Smooth muscle cell (in vitro differentiated cells): ENCODE measurements at regions not wholly inside any gene's neighbourhood (a gene's known extent, or its start where the extent isn't known, plus 50 kb on each side); places are given as distances from the start of the nearest gene placed in this dataset.

Experiments used
- DNase-seq: peaks from one replicate; lab custom pipeline; 2025; ENCODE audit not compliant: unreplicated experiment; lab: John Stamatoyannopoulos, UW
- H2AFZ ChIP-seq: fragments of 200-600 bp; sonication (generic); 2 replicates; pipeline ENCODE4 v1.6.0; 2016; ENCODE audit warnings: antibody characterized with exemption, low read depth, mild to moderate bottlenecking
- H3F3A ChIP-seq: fragments of 200-600 bp; sonication (generic); 2 replicates; pipeline ENCODE4 v1.6.0; 2017; ENCODE audit warnings: antibody characterized with exemption, low read depth
- H3K27ac ChIP-seq: fragments of 200-600 bp; sonication (generic); 2 replicates; pipeline ENCODE4 v1.5.1; 2016; ENCODE audit warnings: low read depth, mild to moderate bottlenecking
- H3K27me3 ChIP-seq: fragments of 200-600 bp; sonication (generic); 2 replicates; pipeline ENCODE4 v1.6.1; 2016; ENCODE audit warnings: low read depth, mild to moderate bottlenecking
- H3K36me3 ChIP-seq: fragments of 200-600 bp; sonication (generic); 2 replicates; pipeline ENCODE4 v1.5.1; 2016; ENCODE audit warnings: low read depth
- H3K4me1 ChIP-seq: fragments of 200-600 bp; sonication (generic); 2 replicates; pipeline ENCODE4 v1.5.1; 2016; ENCODE audit warnings: low read depth
- H3K4me2 ChIP-seq: fragments of 200-600 bp; sonication (generic); 2 replicates; pipeline ENCODE4 v1.6.0; 2016; ENCODE audit warnings: mild to moderate bottlenecking
- H3K4me3 ChIP-seq: fragments of 200-600 bp; sonication (generic); 2 replicates; pipeline ENCODE4 v1.5.1; 2016; ENCODE audit warnings: mild to moderate bottlenecking
- H3K79me2 ChIP-seq: fragments of 200-600 bp; sonication (generic); 2 replicates; pipeline ENCODE4 v1.6.0; 2016; ENCODE audit warnings: low read depth, mild to moderate bottlenecking
- H3K9ac ChIP-seq: fragments of 200-600 bp; sonication (generic); 2 replicates; pipeline ENCODE4 v1.6.0; 2016; ENCODE audit warnings: low read depth
- H3K9me3 ChIP-seq: fragments of 200-600 bp; sonication (generic); replicated peaks from 2 replicates; pipeline ENCODE4 v1.5.1; 2016; ENCODE audit warnings: low read depth
- H4K20me1 ChIP-seq: fragments of 200-600 bp; sonication (generic); 2 replicates; pipeline ENCODE4 v1.6.0; 2016; ENCODE audit warnings: low read depth
- WGBS: methylation state at CpG from one replicate; pipeline ENCODE4 v1.1.7; 2016; ENCODE audit warnings: low lambda C conversion rate; 5-methylcytosine and 5-hydroxymethylcytosine counted together
- TF ChIP-seq, protein P1 (sequence below): fragments of 200-600 bp; sonication (generic); IDR thresholded peaks from 2 replicates; pipeline ENCODE4 v1.5.1; 2017; ENCODE audit warnings: borderline replicate concordance, mild to moderate bottlenecking, antibody characterized with exemption; ENCODE audit not compliant: insufficient read depth, poor library complexity, severe bottlenecking

DNA sequence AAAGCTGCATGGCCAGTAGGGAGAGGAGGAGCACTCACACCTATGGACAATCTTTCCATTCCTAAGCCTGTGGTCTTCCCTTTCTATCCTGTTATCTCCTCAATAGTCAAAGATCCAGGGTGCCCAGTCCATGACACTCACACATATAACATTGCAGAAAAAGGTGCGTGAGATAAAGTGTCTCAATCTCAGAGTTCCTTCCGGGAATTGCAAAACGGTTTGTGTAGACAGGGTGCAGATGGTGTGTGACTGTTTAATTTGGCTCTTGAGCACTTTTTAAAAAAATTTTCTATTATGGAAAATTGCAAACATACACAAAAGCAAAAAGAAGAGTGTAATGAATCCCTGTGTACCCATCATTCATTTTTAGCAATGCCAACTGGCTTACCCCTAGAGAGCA lies 1493.6 kb downstream of the AACS start:
- no peak overlapping the region for H3K4me2 ChIP-seq
- 92% methylated on average over 3 of the region's 3 CpGs for WGBS
- H3K27me3 ChIP-seq: no peaks in the 10 kb centered on the region
- TF ChIP-seq, protein P1, sequence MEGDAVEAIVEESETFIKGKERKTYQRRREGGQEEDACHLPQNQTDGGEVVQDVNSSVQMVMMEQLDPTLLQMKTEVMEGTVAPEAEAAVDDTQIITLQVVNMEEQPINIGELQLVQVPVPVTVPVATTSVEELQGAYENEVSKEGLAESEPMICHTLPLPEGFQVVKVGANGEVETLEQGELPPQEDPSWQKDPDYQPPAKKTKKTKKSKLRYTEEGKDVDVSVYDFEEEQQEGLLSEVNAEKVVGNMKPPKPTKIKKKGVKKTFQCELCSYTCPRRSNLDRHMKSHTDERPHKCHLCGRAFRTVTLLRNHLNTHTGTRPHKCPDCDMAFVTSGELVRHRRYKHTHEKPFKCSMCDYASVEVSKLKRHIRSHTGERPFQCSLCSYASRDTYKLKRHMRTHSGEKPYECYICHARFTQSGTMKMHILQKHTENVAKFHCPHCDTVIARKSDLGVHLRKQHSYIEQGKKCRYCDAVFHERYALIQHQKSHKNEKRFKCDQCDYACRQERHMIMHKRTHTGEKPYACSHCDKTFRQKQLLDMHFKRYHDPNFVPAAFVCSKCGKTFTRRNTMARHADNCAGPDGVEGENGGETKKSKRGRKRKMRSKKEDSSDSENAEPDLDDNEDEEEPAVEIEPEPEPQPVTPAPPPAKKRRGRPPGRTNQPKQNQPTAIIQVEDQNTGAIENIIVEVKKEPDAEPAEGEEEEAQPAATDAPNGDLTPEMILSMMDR: no peak
- H4K20me1 ChIP-seq: no peaks in the 10 kb centered on the region
- no peaks in the 10 kb centered on the region for H3K4me1 ChIP-seq
- H3F3A ChIP-seq: no peaks in the 10 kb centered on the region
- no peak overlapping the region for H3K27ac ChIP-seq
- H3K4me3 ChIP-seq: no peak overlapping the region
- no peak overlapping the region for H3K9ac ChIP-seq
- no peaks in the 10 kb centered on the region for H3K36me3 ChIP-seq
- H2AFZ ChIP-seq: no peak overlapping the region
- no peaks in the 10 kb centered on the region for H3K79me2 ChIP-seq
- no peaks in the 10 kb centered on the region for H3K9me3 ChIP-seq
- no peak for DNase-seq

DNA sequence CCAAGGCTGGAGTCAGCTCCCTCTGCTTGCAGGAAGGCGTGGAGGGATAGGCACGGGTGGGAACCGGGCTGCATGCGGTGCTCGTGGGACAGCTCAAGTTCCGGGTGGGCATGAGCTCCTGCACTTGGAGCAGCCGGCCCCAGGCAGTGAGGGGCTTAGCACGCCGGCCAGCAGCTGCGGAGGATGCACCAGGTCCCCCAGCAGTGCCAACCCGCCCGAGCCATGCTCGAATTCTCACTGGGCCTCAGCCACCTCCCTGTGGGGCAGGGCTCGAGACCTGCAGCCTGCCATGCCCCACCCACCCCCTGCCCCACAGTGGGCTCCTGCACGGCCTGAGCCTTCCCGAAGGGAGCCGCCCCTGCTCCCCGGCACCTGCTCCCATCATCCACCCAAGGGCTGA lies 1501.8 kb downstream of the AACS start:
- Histone ChIP-seq H4K20me1 (no peaks in the 10 kb centered on the region), H3F3A (no peaks in the 10 kb centered on the region), H3K9me3 (no peaks in the 10 kb centered on the region), H3K4me3 (no peak overlapping the region), H3K9ac (no peak overlapping the region), H3K79me2 (no peaks in the 10 kb centered on the region), H3K27me3 (no peaks in the 10 kb centered on the region), H3K27ac (no peak overlapping the region), H2AFZ (no peak overlapping the region), H3K4me2 (no peak overlapping the region), H3K4me1 (no peaks in the 10 kb centered on the region), H3K36me3 (no peaks in the 10 kb centered on the region)
- WGBS: 85% methylated on average over 14 of the region's 18 CpGs
- TF ChIP-seq, protein P1: no peak
- DNase-seq: no peak

DNA sequence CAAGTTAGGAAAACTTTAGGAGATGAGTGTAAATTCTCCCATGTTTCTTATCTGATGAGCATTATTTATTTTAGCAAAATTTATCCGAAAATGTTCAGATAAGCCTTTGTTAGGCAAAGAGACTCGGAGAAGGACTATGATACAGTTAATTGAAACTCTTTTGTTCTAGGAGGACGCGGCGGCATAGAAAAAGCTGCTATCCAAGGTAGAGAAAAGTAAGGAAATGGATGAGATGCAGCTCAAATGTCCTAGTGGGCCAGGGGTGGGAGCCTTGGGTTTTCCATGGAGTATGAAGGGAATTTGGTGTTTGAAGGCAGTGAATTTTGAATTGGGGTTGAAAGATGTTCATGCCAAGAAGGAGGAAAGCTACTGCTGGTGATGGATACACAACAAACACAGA lies 1504.5 kb downstream of the AACS start:
- H3K36me3 ChIP-seq: no peaks in the 10 kb centered on the region
- H2AFZ ChIP-seq: no peak overlapping the region
- H4K20me1 ChIP-seq: no peaks in the 10 kb centered on the region
- WGBS: 88% methylated on average over 5 of the region's 5 CpGs
- no peak for DNase-seq
- no peak overlapping the region for H3K4me2 ChIP-seq
- H3F3A ChIP-seq: no peaks in the 10 kb centered on the region
- H3K9ac ChIP-seq: no peak overlapping the region
- H3K27me3 ChIP-seq: no peaks in the 10 kb centered on the region
- TF ChIP-seq, protein P1: no peak
- H3K4me3 ChIP-seq: no peak overlapping the region
- no peaks in the 10 kb centered on the region for H3K9me3 ChIP-seq
- no peaks in the 10 kb centered on the region for H3K4me1 ChIP-seq
- no peaks in the 10 kb centered on the region for H3K79me2 ChIP-seq
- no peak overlapping the region for H3K27ac ChIP-seq

DNA sequence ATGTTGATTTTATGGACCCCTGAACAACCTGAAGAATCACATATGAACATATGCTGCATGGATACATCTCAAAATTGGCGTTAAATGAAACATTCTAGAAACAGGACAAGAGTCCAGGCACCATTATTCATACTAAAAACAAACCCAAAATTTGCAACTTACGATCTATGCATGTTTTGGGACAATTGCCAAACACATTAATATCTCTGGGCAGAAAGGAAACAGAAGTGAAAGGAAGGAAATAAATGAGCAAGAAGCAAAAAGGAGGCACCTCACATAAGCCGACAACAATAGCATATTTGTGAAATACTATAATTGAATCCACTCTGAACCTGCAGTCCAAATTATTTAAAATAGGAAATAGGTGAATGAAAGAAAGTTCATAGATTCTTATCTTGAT lies 1505.3 kb downstream of the AACS start:
- H3K36me3 ChIP-seq: no peaks in the 10 kb centered on the region
- H3K27me3 ChIP-seq: no peaks in the 10 kb centered on the region
- no peaks in the 10 kb centered on the region for H3K9me3 ChIP-seq
- H3K4me3 ChIP-seq: no peak overlapping the region
- WGBS: 76% methylated on average over 3 of the region's 3 CpGs
- no peaks in the 10 kb centered on the region for H4K20me1 ChIP-seq
- no peaks in the 10 kb centered on the region for H3F3A ChIP-seq
- H3K27ac ChIP-seq: no peak overlapping the region
- no peaks in the 10 kb centered on the region for H3K79me2 ChIP-seq
- TF ChIP-seq, protein P1: no peak
- no peak overlapping the region for H3K9ac ChIP-seq
- H2AFZ ChIP-seq: no peak overlapping the region
- DNase-seq: no peak
- no peak overlapping the region for H3K4me2 ChIP-seq
- H3K4me1 ChIP-seq: no peaks in the 10 kb centered on the region
